Ovary (tissue), 7 donors: ENCODE measurements at regions not wholly inside any gene's neighbourhood (a gene's known extent, or its start where the extent isn't known, plus 50 kb on each side); places are given as distances from the start of the nearest gene placed in this dataset.

Experiments used
- DNase-seq, 5 donors: peaks; one replicate each; pipeline ENCODE4 v3.0.0-alpha.2; 2019 to 2020
- H3K27ac ChIP-seq, 2 donors: fragments of 200-600 bp; one replicate each; pipeline versions ENCODE4 v1.5.1 to v1.8.0; 2019 to 2022
- H3K27me3 ChIP-seq: fragments of 200-600 bp; one replicate; pipeline ENCODE4 v1.8.0; 2022
- H3K36me3 ChIP-seq: fragments of 200-600 bp; sonication (generic); one replicate; pipeline ENCODE4 v1.5.1; 2019
- H3K4me1 ChIP-seq: one replicate; pipeline ENCODE4 v1.8.1; 2013; ENCODE audit warnings: mild to moderate bottlenecking, moderate library complexity; ENCODE audit not compliant: insufficient read depth
- H3K4me3 ChIP-seq: fragments of 200-600 bp; sonication (generic); one replicate; pipeline ENCODE4 v1.5.1; 2017
- H3K9me3 ChIP-seq, 2 donors: fragments of 200-600 bp in 1 of 2; sonication (generic) in 1 of 2; one replicate each; pipeline versions ENCODE4 v1.5.1 to v1.8.1; 2013 to 2019; ENCODE audit warnings: mild to moderate bottlenecking in 1 of 2, moderate library complexity in 1 of 2
- EP300 ChIP-seq: sonication (generic); formaldehyde crosslinking; IDR thresholded peaks from one replicate; pipeline ENCODE4 v1.6.1; 2017; ENCODE audit warnings: antibody characterized with exemption
- POLR2A ChIP-seq: fragments of 450-650 bp; IDR thresholded peaks from one replicate; pipeline ENCODE4 v1.6.1; 2017; ENCODE audit warnings: antibody characterized with exemption, mild to moderate bottlenecking, moderate library complexity
- WGBS, 3 donors: extraction: QIAGEN DNeasy Blood & Tissue Kit in 1 of 3; methylation state at CpG; one replicate each; pipeline versions ENCODE4 v1.1.5 to v1.1.7; 2013 to 2017; 5-methylcytosine and 5-hydroxymethylcytosine counted together
- intact Hi-C, 4 donors: fragments of 100-400 bp; cut with DNase I; formaldehyde crosslinking; loops; one replicate each; pipeline versions ENCODE4 v1.11.0 to v1.15.1; 2022 to 2023
- TF ChIP-seq, protein P1 (sequence below), 3 donors: fragments of 450-650 bp in 2 of 3; fragments of 200-600 bp in 1 of 3; IDR thresholded peaks; one replicate each; pipeline versions ENCODE4 v1.5.1 to v1.8.0; 2016 to 2022; ENCODE audit warnings: antibody characterized with exemption in 3 of 3, mild to moderate bottlenecking in 1 of 3
- donor health status: DM: no; HTN: no; CAD: no; lungs with moderate emphysema.
- donor health status: DM: no; HTN: no; CAD: no.
- donor health status: Bipolar disorder and iron deficiency.
- donor health status: DM: no; HTN: no; CAD: no.
- donor health status: DM: yes; HTN: yes; CAD: no.

GRCh38 chr3:84136425-84136824 is 822.4 kb upstream of the CADM2 start:
- Histone ChIP-seq H3K27me3 (no peaks in the 10 kb centered on the region), H3K36me3 (no peaks in the 10 kb centered on the region), H3K4me1 (no peaks in the 10 kb centered on the region), H3K4me3 (no peak overlapping the region), H3K27ac (no peak overlapping the region), H3K9me3 (no peaks in the 10 kb centered on the region)
- DNase-seq, result no peak
- WGBS, 3 donors, result 62 to 66% (median 66%) methylated on average over 2 of the region's 2 CpGs
- intact Hi-C loops, result no loop called here
- no peak for TF ChIP-seq POLR2A
- TF ChIP-seq, protein P1, sequence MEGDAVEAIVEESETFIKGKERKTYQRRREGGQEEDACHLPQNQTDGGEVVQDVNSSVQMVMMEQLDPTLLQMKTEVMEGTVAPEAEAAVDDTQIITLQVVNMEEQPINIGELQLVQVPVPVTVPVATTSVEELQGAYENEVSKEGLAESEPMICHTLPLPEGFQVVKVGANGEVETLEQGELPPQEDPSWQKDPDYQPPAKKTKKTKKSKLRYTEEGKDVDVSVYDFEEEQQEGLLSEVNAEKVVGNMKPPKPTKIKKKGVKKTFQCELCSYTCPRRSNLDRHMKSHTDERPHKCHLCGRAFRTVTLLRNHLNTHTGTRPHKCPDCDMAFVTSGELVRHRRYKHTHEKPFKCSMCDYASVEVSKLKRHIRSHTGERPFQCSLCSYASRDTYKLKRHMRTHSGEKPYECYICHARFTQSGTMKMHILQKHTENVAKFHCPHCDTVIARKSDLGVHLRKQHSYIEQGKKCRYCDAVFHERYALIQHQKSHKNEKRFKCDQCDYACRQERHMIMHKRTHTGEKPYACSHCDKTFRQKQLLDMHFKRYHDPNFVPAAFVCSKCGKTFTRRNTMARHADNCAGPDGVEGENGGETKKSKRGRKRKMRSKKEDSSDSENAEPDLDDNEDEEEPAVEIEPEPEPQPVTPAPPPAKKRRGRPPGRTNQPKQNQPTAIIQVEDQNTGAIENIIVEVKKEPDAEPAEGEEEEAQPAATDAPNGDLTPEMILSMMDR (IDR thresholded peaks at IDR 0.05), result no peak

DNA sequence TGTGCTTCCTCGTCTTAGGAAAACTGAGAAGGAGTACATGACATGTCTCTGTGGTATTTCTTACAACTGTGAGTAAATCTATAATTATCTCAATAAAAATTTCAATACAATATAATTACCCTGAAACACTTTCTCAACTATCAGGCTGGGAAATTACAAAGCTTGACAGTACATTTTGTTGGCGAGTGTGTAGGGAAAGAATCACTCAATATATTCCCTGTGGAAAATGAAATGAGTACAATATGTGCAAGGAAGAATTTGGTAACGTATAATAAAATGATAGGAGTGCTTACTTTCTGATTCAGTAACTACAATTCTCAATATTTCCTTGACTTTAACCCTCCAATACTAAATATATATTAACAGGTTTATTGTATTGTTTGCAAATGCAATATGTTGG is 818.2 kb upstream of the CADM2 start:
- no peaks in the 10 kb centered on the region for H3K4me1 ChIP-seq
- no peak overlapping the region for H3K4me3 ChIP-seq
- H3K9me3 ChIP-seq, result no peaks in the 10 kb centered on the region
- no peak overlapping the region for H3K27ac ChIP-seq
- intact Hi-C loops, result no loop called here
- no peaks in the 10 kb centered on the region for H3K27me3 ChIP-seq
- no peaks in the 10 kb centered on the region for H3K36me3 ChIP-seq
- WGBS, 3 donors, result 74 to 77% (median 77%) methylated on average over 3 of the region's 3 CpGs
- TF ChIP-seq, protein P1 (IDR thresholded peaks at IDR 0.05), result no peak
- TF ChIP-seq EP300, result no peak
- no peak for TF ChIP-seq POLR2A
- DNase-seq, result no peak

GRCh38 chr3:84141571-84141970 is 817.2 kb upstream of the CADM2 start:
- Histone ChIP-seq H3K27me3 (no peaks in the 10 kb centered on the region), H3K4me3 (no peak overlapping the region), H3K36me3 (no peaks in the 10 kb centered on the region), H3K4me1 (no peaks in the 10 kb centered on the region), H3K27ac (no peak overlapping the region), H3K9me3 (no peaks in the 10 kb centered on the region)
- WGBS, 3 donors, result 55 to 69% (median 66%) methylated on average over 2 of the region's 2 CpGs
- intact Hi-C loops, result no loop called here
- TF ChIP-seq POLR2A, result no peak
- no peak for TF ChIP-seq EP300
- TF ChIP-seq, protein P1 (IDR thresholded peaks at IDR 0.05), result no peak
- no peak for DNase-seq

GRCh38 chr3:84165328-84165727 is 793.5 kb upstream of the CADM2 start:
- DNase-seq, result no peak
- intact Hi-C loops, result no loop called here
- H3K27ac ChIP-seq, result no peak overlapping the region
- H3K9me3 ChIP-seq, result no peaks in the 10 kb centered on the region
- no peaks in the 10 kb centered on the region for H3K27me3 ChIP-seq
- no peak overlapping the region for H3K4me3 ChIP-seq
- TF ChIP-seq POLR2A (no peak), EP300 (no peak)
- TF ChIP-seq, protein P1 (IDR thresholded peaks at IDR 0.05), result no peak
- no peaks in the 10 kb centered on the region for H3K4me1 ChIP-seq
- H3K36me3 ChIP-seq, result no peaks in the 10 kb centered on the region

- no peak for DNase-seq
- Histone ChIP-seq H3K4me1 (no peaks in the 10 kb centered on the region), H3K9me3 (no peaks in the 10 kb centered on the region), H3K27me3 (no peaks in the 10 kb centered on the region), H3K27ac (no peak overlapping the region), H3K36me3 (no peaks in the 10 kb centered on the region), H3K4me3 (no peak overlapping the region)
- TF ChIP-seq EP300 (no peak), POLR2A (no peak)
- TF ChIP-seq, protein P1 (IDR thresholded peaks at IDR 0.05), result no peak
- intact Hi-C loops, result no loop called here
- WGBS, 3 donors, result 85 to 90% (median 86%) methylated on average over 5 of the region's 5 CpGs
Measured at GRCh38 chr3:84175449-84175848, 783.3 kb upstream of the CADM2 start.
